Cardiac fibroblast (primary cell): ENCODE measurements at regions not wholly inside any gene's neighbourhood (a gene's known extent, or its start where the extent isn't known, plus 50 kb on each side); places are given as distances from the start of the nearest gene placed in this dataset.
A peak's percentile ranks its signal among the peaks of the same experiment; 100 is the strongest.
"Not testable (repeated sequence)": the region's sequence is repeated elsewhere in the genome, so short reads cannot be mapped to it uniquely, and the experiment has no call there.

Experiments used
- DNase-seq, 2 donors: peaks; one replicate each; pipeline versions ENCODE4 v3.0.0 to v3.0.0-alpha.2; 2010; ENCODE audit warnings: low read depth in 2 of 2
- H3K4me3 ChIP-seq, 2 donors: replicated peaks in 1 of 2; 1 replicate in 1 of 2; 2 replicates in 1 of 2; pipeline ENCODE4 v1.5.1; 2011; ENCODE audit warnings: low read depth in 2 of 2, low read length in 2 of 2, mild to moderate bottlenecking in 2 of 2, moderate library complexity in 1 of 2
- CTCF ChIP-seq: IDR thresholded peaks from one replicate; pipeline ENCODE4 v1.5.1; 2011; ENCODE audit warnings: low read depth, mild to moderate bottlenecking, low read length, inconsistent platforms

- no peak for TF ChIP-seq CTCF
- no peak for DNase-seq
- no peak overlapping the region for H3K4me3 ChIP-seq
These were observed 161.2 kb upstream of the XIRP2 start for GRCh38 chr2:166727095-166727494.

- TF ChIP-seq CTCF = no peak
- no peak for DNase-seq
- no peak overlapping the region for H3K4me3 ChIP-seq
These were observed 162.1 kb upstream of the XIRP2 start for GRCh38 chr2:166725927-166726924.

- DNase-seq = no peak
- H3K4me3 ChIP-seq = no peak overlapping the region
- TF ChIP-seq CTCF = no peak
These were observed 171.3 kb upstream of the XIRP2 start for GRCh38 chr2:166716968-166717367.

GRCh38 chr2:166700079-166700478 is 188.2 kb upstream of the XIRP2 start:
- H3K4me3 ChIP-seq = no peak overlapping the region
- DNase-seq = peak; percentile 0 to 15
- peak; percentile 26 for TF ChIP-seq CTCF

- no peak for TF ChIP-seq CTCF
- H3K4me3 ChIP-seq = no peak overlapping the region
- no peak for DNase-seq
These were observed 193.1 kb upstream of the XIRP2 start for GRCh38 chr2:166695154-166695553.

GRCh38 chr2:166686057-166686456 is 192.0 kb upstream of the SCN7A start:
- not testable (repeated sequence) for H3K4me3 ChIP-seq, DNase-seq

GRCh38 chr2:166677996-166678395 is 183.9 kb upstream of the SCN7A start:
- no peak overlapping the region for H3K4me3 ChIP-seq
- DNase-seq = no peak
- TF ChIP-seq CTCF = no peak
